IMR-90 (cell line): ENCODE measurements at regions not wholly inside any gene's neighbourhood (a gene's known extent, or its start where the extent isn't known, plus 50 kb on each side); places are given as distances from the start of the nearest gene placed in this dataset.

Source experiments
- ATAC-seq: fragments of 200-7000 bp; cut with Tn5 transposase; 2 replicates; pipeline ENCODE4 v1.9.1; 2020; ENCODE audit warnings: low read depth, mild to moderate bottlenecking, moderate library complexity
- BruUV-seq: library from RNA; stranded (reverse); fragments of 400-500 nt; replicated peaks from 2 replicates; lab custom pipeline; 2021; lab: Mats Ljungman, UMichigan
- CTCF ChIA-PET: fragments of 300-600 bp; formaldehyde crosslinking; extraction: SDS; loops from one replicate; lab custom pipeline; 2021; ENCODE audit warnings: antibody characterized with exemption; lab: Yijun Ruan, JAX
- POLR2A ChIA-PET: fragments of 300-600 bp; sonication (Branson Sonifier 250); formaldehyde crosslinking; loops from one replicate; lab custom pipeline; 2022; ENCODE audit warnings: antibody characterized with exemption; ENCODE audit not compliant: unreplicated experiment; lab: Charles Lee
- DNase-seq: peaks from one replicate; pipeline ENCODE4 v3.0.0; 2013
- H2AFZ ChIP-seq: replicated peaks from 2 replicates; pipeline ENCODE3; 2013; ENCODE audit warnings: low read length, mild to moderate bottlenecking; ENCODE audit not compliant: poor library complexity
- H2AK5ac ChIP-seq: 2 replicates; pipeline ENCODE4 v1.6.1; 2013; ENCODE audit warnings: low read depth, low read length, inconsistent platforms
- H2AK9ac ChIP-seq: replicated peaks from 2 replicates; pipeline ENCODE3; 2013; ENCODE audit warnings: mild to moderate bottlenecking, low read depth, low read length, moderate library complexity; ENCODE audit not compliant: poor library complexity
- H2BK120ac ChIP-seq: 2 replicates; pipeline ENCODE4 v1.6.1; 2013; ENCODE audit warnings: low read depth, low read length, inconsistent platforms
- H2BK15ac ChIP-seq: 3 replicates; pipeline ENCODE4 v1.6.1; 2013; ENCODE audit warnings: low read depth, low read length, inconsistent platforms
- H2BK20ac ChIP-seq: 2 replicates; pipeline ENCODE4 v1.6.1; 2013; ENCODE audit warnings: low read depth, mild to moderate bottlenecking, inconsistent platforms, low read length, moderate library complexity
- H2BK5ac ChIP-seq: 2 replicates; pipeline ENCODE4 v1.6.1; 2013; ENCODE audit warnings: mild to moderate bottlenecking, low read depth, low read length, inconsistent platforms; ENCODE audit not compliant: poor library complexity, severe bottlenecking
- H3K14ac ChIP-seq: replicated peaks from 2 replicates; pipeline ENCODE4 v1.6.1; 2013; ENCODE audit warnings: low read depth, low read length, inconsistent platforms
- H3K18ac ChIP-seq: 2 replicates; pipeline ENCODE4 v1.6.1; 2013; ENCODE audit warnings: low read depth, low read length, control low read depth
- H3K23ac ChIP-seq: 2 replicates; pipeline ENCODE4 v1.6.1; 2013; ENCODE audit warnings: low read depth, low read length, inconsistent platforms
- H3K27ac ChIP-seq: 2 replicates; pipeline ENCODE4 v1.5.1; 2013; ENCODE audit warnings: mild to moderate bottlenecking, control low read depth, low read length; ENCODE audit not compliant: insufficient read depth
- H3K27me3 ChIP-seq: 2 replicates; pipeline ENCODE4 v1.6.1; 2013; ENCODE audit warnings: low read length; ENCODE audit not compliant: control insufficient read depth, insufficient read depth
- H3K36me3 ChIP-seq: 2 replicates; pipeline ENCODE4 v1.6.1; 2013; ENCODE audit warnings: low read length, mixed read lengths; ENCODE audit not compliant: control insufficient read depth, insufficient read depth
- H3K4ac ChIP-seq: 2 replicates; pipeline ENCODE4 v1.6.1; 2013; ENCODE audit warnings: low read depth, low read length, inconsistent platforms
- H3K4me1 ChIP-seq: 2 replicates; pipeline ENCODE4 v1.6.1; 2013; ENCODE audit warnings: low read length, mixed read lengths; ENCODE audit not compliant: control insufficient read depth, insufficient read depth
- H3K4me2 ChIP-seq: 2 replicates; pipeline ENCODE4 v1.6.1; 2013; ENCODE audit warnings: low read depth, mild to moderate bottlenecking, control low read depth, low read length, moderate library complexity
- H3K4me3 ChIP-seq: 2 replicates; pipeline ENCODE4 v1.5.1; 2013; ENCODE audit warnings: low read depth, mild to moderate bottlenecking, control low read depth, low read length, moderate library complexity; ENCODE audit not compliant: insufficient read depth
- H3K56ac ChIP-seq: 2 replicates; pipeline ENCODE4 v1.6.1; 2013; ENCODE audit warnings: low read length, inconsistent platforms; ENCODE audit not compliant: insufficient read depth; ENCODE audit errors: extremely low read depth
- H3K79me1 ChIP-seq, 2 experiments: 2 replicates each; pipeline ENCODE4 v1.6.1; 2013; ENCODE audit warnings: low read length in 2 of 2, inconsistent platforms in 1 of 2, low read depth in 1 of 2
- H3K9ac ChIP-seq: 2 replicates; pipeline ENCODE4 v1.6.1; 2013; ENCODE audit warnings: low read depth, low read length, control low read depth
- H3K9me1 ChIP-seq: 2 replicates; pipeline ENCODE4 v1.6.1; 2013; ENCODE audit warnings: low read length, inconsistent platforms; ENCODE audit not compliant: insufficient read depth
- H3K9me3 ChIP-seq: 2 replicates; pipeline ENCODE4 v1.6.1; 2013; ENCODE audit warnings: low read length; ENCODE audit not compliant: control insufficient read depth, insufficient read depth
- H4K20me1 ChIP-seq: 2 replicates; pipeline ENCODE4 v1.6.1; 2013; ENCODE audit warnings: low read length, inconsistent platforms; ENCODE audit not compliant: insufficient read depth
- H4K5ac ChIP-seq: 2 replicates; pipeline ENCODE4 v1.6.1; 2013; ENCODE audit warnings: mild to moderate bottlenecking, low read depth, low read length, control low read depth
- H4K8ac ChIP-seq, 2 experiments: 2 replicates each; pipeline ENCODE4 v1.6.1; 2013; ENCODE audit warnings: low read depth in 2 of 2, low read length in 2 of 2, control low read depth in 1 of 2, inconsistent platforms in 1 of 2
- H4K91ac ChIP-seq: 2 replicates; pipeline ENCODE4 v1.6.1; 2013; ENCODE audit warnings: low read depth, low read length, inconsistent platforms; ENCODE audit not compliant: insufficient read depth
- BHLHE40 ChIP-seq: fragments of 150-350 bp; IDR thresholded peaks from 2 replicates; pipeline ENCODE4 v1.6.1; 2016; ENCODE audit warnings: mild to moderate bottlenecking, low read depth, low read length
- ELK1 ChIP-seq: fragments of 150-350 bp; IDR thresholded peaks from 2 replicates; pipeline ENCODE4 v1.6.1; 2016; ENCODE audit warnings: low read depth, mild to moderate bottlenecking, low read length, moderate library complexity, borderline replicate concordance
- FOS ChIP-seq: fragments of 150-350 bp; IDR thresholded peaks from 2 replicates; pipeline ENCODE4 v1.6.1; 2016; ENCODE audit warnings: low read depth, low read length
- MAZ ChIP-seq: IDR thresholded peaks from 2 replicates; pipeline ENCODE4 v1.6.1; 2012; ENCODE audit warnings: low read depth, mild to moderate bottlenecking, low read length, improper control_type of control experiment, moderate library complexity, borderline replicate concordance
- WGBS, 2 experiments: methylation state at CpG; one replicate each; pipeline versions ENCODE4 v1.1.5 to v1.1.7; 2013; ENCODE audit warnings: missing lambda C conversion rate in 2 of 2; ENCODE audit not compliant: insufficient read length in 1 of 2; ENCODE audit errors: extremely low coverage in 2 of 2; 5-methylcytosine and 5-hydroxymethylcytosine counted together
- dilution Hi-C: fragments of 300-500 bp; cut with HindIII; formaldehyde crosslinking; loops from one replicate; pipeline ENCODE4 v1.14.3; 2018; ENCODE audit warnings: low sequenced_read_pairs; ENCODE audit not compliant: unreplicated experiment
- in situ Hi-C: fragments of 300-500 bp; cut with MboI; formaldehyde crosslinking; loops from 3 replicates; pipeline ENCODE4 v1.14.3; 2019; ENCODE audit warnings: low sequenced_read_pairs, inconsistent platforms, mixed read lengths
- intact Hi-C: fragments of 100-400 bp; cut with micrococcal nuclease; formaldehyde crosslinking; loops from 2 replicates; pipeline ENCODE4 v1.10.0; 2022

GRCh38 chr12:87897662-87898061 lies 131.5 kb downstream of the C12orf50 start:
- Histone ChIP-seq H3K9ac (no peak overlapping the region), H3K18ac (no peak overlapping the region), H2AK5ac (no peak overlapping the region), H3K4ac (no peak overlapping the region), H2AK9ac (no peak overlapping the region), H2BK15ac (no peak overlapping the region), H3K9me3 (no peaks in the 10 kb centered on the region), H2AFZ (no peak overlapping the region), H4K8ac (no peak overlapping the region), H2BK5ac (no peak overlapping the region), H3K27ac (no peak overlapping the region), H4K20me1 (no peaks in the 10 kb centered on the region), H4K5ac (no peak overlapping the region), H3K4me3 (no peak overlapping the region), H3K14ac (no peak overlapping the region), H3K9me1 (no peaks in the 10 kb centered on the region), H3K79me1 (no peaks in the 10 kb centered on the region), H2BK20ac (no peak overlapping the region), H3K4me2 (no peak overlapping the region), H3K23ac (no peak overlapping the region), H3K4me1 (no peaks in the 10 kb centered on the region), H3K27me3 (no peaks in the 10 kb centered on the region), H3K36me3 (no peaks in the 10 kb centered on the region), H4K91ac (no peak overlapping the region), H3K56ac (no peak overlapping the region), H2BK120ac (no peak overlapping the region)
- intact Hi-C loops (no loop called here), in situ Hi-C loops (no loop called here), dilution Hi-C loops (no loop called here)
- DNase-seq (no peak), ATAC-seq (no peak)
- no peak for TF ChIP-seq FOS
- no peak for TF ChIP-seq ELK1
- no peak for TF ChIP-seq MAZ
- no peak for TF ChIP-seq BHLHE40
- no TSS peak for BruUV-seq
- ChIA-PET CTCF (no interaction called here), POLR2A (no interaction called here)
- WGBS, 2 experiments: no CpG with 5 or more reads among the region's 3 CpGs
